RWPE2 (cell line): ENCODE measurements at regions not wholly inside any gene's neighbourhood (a gene's known extent, or its start where the extent isn't known, plus 50 kb on each side); places are given as distances from the start of the nearest gene placed in this dataset.

ENCODE experiments used
- ATAC-seq: fragments of 200-7000 bp; cut with Tn5 transposase; 3 replicates; pipeline ENCODE4 v1.9.1; 2021; ENCODE audit warnings: low read depth
- DNase-seq: peaks from one replicate; pipeline ENCODE4 v3.0.0-alpha.2; 2020; ENCODE audit warnings: low spot score
- H3K27ac ChIP-seq: fragments of 450-650 bp; 2 replicates; pipeline ENCODE4 v1.5.1; 2017; ENCODE audit warnings: mild to moderate bottlenecking; ENCODE audit not compliant: poor library complexity, severe bottlenecking
- H3K27me3 ChIP-seq: fragments of 250-450 bp; sonication (Bioruptor Pico); 2 replicates; pipeline ENCODE4 v1.5.1; 2021; ENCODE audit warnings: mild to moderate bottlenecking, moderate library complexity; ENCODE audit not compliant: insufficient read depth, poor library complexity, severe bottlenecking
- H3K36me3 ChIP-seq: fragments of 250-450 bp; sonication (Bioruptor Pico); 2 replicates; pipeline ENCODE4 v1.5.1; 2020; ENCODE audit warnings: low read depth, mild to moderate bottlenecking, moderate library complexity
- H3K4me1 ChIP-seq: fragments of 250-450 bp; sonication (Bioruptor Pico); 2 replicates; pipeline ENCODE4 v1.5.1; 2021; ENCODE audit warnings: mild to moderate bottlenecking, moderate library complexity; ENCODE audit not compliant: insufficient read depth, poor library complexity, severe bottlenecking
- H3K4me3 ChIP-seq: fragments of 250-450 bp; sonication (Bioruptor Pico); 2 replicates; pipeline ENCODE4 v1.5.1; 2021; ENCODE audit warnings: mild to moderate bottlenecking, moderate library complexity; ENCODE audit not compliant: severe bottlenecking
- H3K9me3 ChIP-seq: fragments of 250-450 bp; sonication (Bioruptor Pico); 2 replicates; pipeline ENCODE4 v1.5.1; 2021; ENCODE audit warnings: mild to moderate bottlenecking, moderate library complexity; ENCODE audit not compliant: severe bottlenecking
- CTCF ChIP-seq: fragments of 450-650 bp; IDR thresholded peaks from one replicate; pipeline ENCODE4 v1.5.1; 2017; ENCODE audit warnings: mild to moderate bottlenecking, moderate library complexity; ENCODE audit not compliant: poor library complexity, severe bottlenecking

DNA sequence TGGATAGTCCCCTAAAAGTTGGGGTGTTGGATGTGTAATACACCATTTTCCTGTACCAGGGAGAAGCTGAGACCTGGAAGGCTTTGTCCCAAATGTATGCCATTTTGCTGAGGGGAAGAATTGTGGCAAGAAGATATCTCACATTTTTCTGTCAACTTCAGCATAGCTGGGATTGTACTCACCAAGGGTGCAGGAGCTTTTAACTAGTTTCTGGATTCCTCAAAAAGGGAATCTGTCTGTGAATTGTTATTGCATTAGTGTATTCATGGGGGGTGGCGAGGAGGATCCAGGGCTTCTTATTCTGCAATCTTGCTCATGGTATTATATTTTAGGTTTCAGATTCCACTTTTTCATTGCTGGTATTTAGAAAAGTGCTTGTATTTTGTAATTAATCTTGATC, 208.2 kb upstream of the MYOCD start:
- no peaks in the 10 kb centered on the region for H3K4me1 ChIP-seq
- no peak for TF ChIP-seq CTCF
- H3K27ac ChIP-seq: no peak overlapping the region
- DNase-seq (no peak), ATAC-seq (no peak)
- no peaks in the 10 kb centered on the region for H3K9me3 ChIP-seq
- H3K27me3 ChIP-seq: no peaks in the 10 kb centered on the region
- H3K4me3 ChIP-seq: no peak overlapping the region
- no peaks in the 10 kb centered on the region for H3K36me3 ChIP-seq

- no peak for ATAC-seq
- H3K4me1 ChIP-seq: no peaks in the 10 kb centered on the region
- no peak for TF ChIP-seq CTCF
- no peaks in the 10 kb centered on the region for H3K9me3 ChIP-seq
- no peaks in the 10 kb centered on the region for H3K36me3 ChIP-seq
- no peak for DNase-seq
- no peak overlapping the region for H3K4me3 ChIP-seq
- H3K27ac ChIP-seq: no peak overlapping the region
- H3K27me3 ChIP-seq: no peaks in the 10 kb centered on the region
Measured at GRCh38 chr17:12459736-12460135, 206.0 kb upstream of the MYOCD start.

GRCh38 chr17:12463102-12463501, 202.6 kb upstream of the MYOCD start:
- TF ChIP-seq CTCF: no peak
- no peak for DNase-seq
- Histone ChIP-seq H3K27ac (no peak overlapping the region), H3K4me3 (no peak overlapping the region), H3K4me1 (no peaks in the 10 kb centered on the region), H3K36me3 (no peaks in the 10 kb centered on the region), H3K9me3 (no peaks in the 10 kb centered on the region), H3K27me3 (no peaks in the 10 kb centered on the region)
- no peak for ATAC-seq

DNA sequence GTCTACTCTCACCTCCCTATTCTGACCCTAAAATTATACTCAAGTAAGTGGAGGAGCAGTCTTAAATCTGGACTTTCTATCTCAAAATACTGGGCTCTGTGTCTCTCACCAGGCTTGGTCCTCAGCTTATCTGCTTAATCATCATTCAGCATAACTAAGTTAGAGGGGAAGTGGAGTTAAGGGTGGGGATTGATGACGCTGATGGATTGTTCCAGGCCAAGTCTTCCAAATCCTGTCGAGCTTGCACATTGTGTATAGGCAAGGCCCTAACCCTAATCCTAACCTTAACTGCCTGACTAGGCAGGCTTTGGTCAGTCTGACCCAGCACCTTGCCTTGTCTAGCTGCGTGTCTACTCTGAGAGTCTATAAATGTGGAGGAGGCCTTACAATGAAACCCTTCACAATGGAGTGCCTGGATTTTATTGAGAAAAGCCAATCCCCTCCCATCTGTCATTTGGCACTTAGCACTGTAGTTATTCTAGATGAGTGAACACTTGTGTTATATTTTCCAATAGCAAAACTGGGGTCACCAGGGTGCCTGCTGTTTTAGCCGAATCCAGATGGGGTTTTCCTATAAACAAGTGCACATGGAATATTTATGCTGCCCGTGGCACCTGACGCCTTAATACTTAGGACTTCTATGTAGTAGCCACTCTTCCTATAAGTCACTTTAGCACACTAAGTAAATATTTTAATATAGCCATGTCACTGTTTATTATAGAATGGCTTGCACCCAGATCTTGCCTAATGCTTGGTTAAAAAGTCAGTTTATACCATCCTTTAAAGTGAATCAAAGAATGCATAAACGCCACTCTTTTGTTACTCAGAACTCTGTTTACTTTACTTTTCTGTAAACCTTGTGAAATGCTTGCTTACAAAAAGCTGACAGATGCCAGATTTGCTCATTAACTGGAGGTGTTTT, 193.2 kb upstream of the MYOCD start:
- Histone ChIP-seq H3K9me3 (no peaks in the 10 kb centered on the region), H3K36me3 (no peaks in the 10 kb centered on the region), H3K4me3 (no peak overlapping the region), H3K27me3 (no peaks in the 10 kb centered on the region), H3K4me1 (no peaks in the 10 kb centered on the region), H3K27ac (no peak overlapping the region)
- ATAC-seq (no peak), DNase-seq (no peak)
- TF ChIP-seq CTCF: no peak

GRCh38 chr17:12478311-12478710, 187.4 kb upstream of the MYOCD start:
- ATAC-seq: no peak
- H3K4me3 ChIP-seq: no peak overlapping the region
- no peaks in the 10 kb centered on the region for H3K36me3 ChIP-seq
- TF ChIP-seq CTCF: no peak
- H3K9me3 ChIP-seq: no peaks in the 10 kb centered on the region
- H3K27ac ChIP-seq: no peak overlapping the region
- no peaks in the 10 kb centered on the region for H3K4me1 ChIP-seq
- DNase-seq: no peak
- no peaks in the 10 kb centered on the region for H3K27me3 ChIP-seq
